GM23338 (cell line): ENCODE measurements at regions not wholly inside any gene's neighbourhood (a gene's known extent, or its start where the extent isn't known, plus 50 kb on each side); places are given as distances from the start of the nearest gene placed in this dataset.

Source experiments
- CREB1 ChIP-seq: fragments of 250-450 bp; sonication (Bioruptor Pico); IDR thresholded peaks from 2 replicates; pipeline ENCODE4 v1.5.0; 2020; ENCODE audit warnings: low read depth, mild to moderate bottlenecking, moderate library complexity
- EZH2 ChIP-seq: fragments of 200-600 bp; sonication (generic); IDR thresholded peaks from one replicate; pipeline ENCODE4 v1.8.0; 2017; ENCODE audit warnings: antibody characterized with exemption, mild to moderate bottlenecking, low read depth; ENCODE audit not compliant: unreplicated experiment
- EZH2phosphoT487 ChIP-seq: fragments of 200-600 bp; sonication (generic); IDR thresholded peaks from one replicate; pipeline ENCODE4 v1.8.1; 2018; ENCODE audit warnings: antibody characterized with exemption; ENCODE audit not compliant: unreplicated experiment
- JUNB ChIP-seq: IDR thresholded peaks from one replicate; pipeline ENCODE4 v1.6.1; 2016; ENCODE audit warnings: antibody characterized with exemption; ENCODE audit not compliant: unreplicated experiment
- POLR2AphosphoS5 ChIP-seq: IDR thresholded peaks from 2 replicates; pipeline ENCODE4 v1.6.1; 2016; ENCODE audit warnings: antibody characterized with exemption, low read depth
- STAT1 ChIP-seq: IDR thresholded peaks from one replicate; pipeline ENCODE4 v1.6.1; 2016; ENCODE audit warnings: antibody characterized with exemption; ENCODE audit not compliant: unreplicated experiment
- ZNF114 ChIP-seq: fragments of 250-450 bp; sonication (Bioruptor Pico); IDR thresholded peaks from 2 replicates; pipeline ENCODE4 v1.5.0; 2020; ENCODE audit warnings: mild to moderate bottlenecking, moderate library complexity
- ZNF331 ChIP-seq: fragments of 250-450 bp; sonication (Bioruptor Pico); IDR thresholded peaks from 2 replicates; pipeline ENCODE4 v1.5.0; 2020; ENCODE audit warnings: low read depth, mild to moderate bottlenecking, moderate library complexity
- TF ChIP-seq, protein P1 (sequence below), 2 experiments: fragments of 200-600 bp in 1 of 2; sonication (generic) in 1 of 2; conservative IDR thresholded peaks; 2 replicates each; pipeline versions ENCODE4 v1.5.1 to v1.6.1; 2016 to 2017; ENCODE audit warnings: antibody characterized with exemption in 2 of 2, low read depth in 2 of 2, mild to moderate bottlenecking in 2 of 2, moderate library complexity in 1 of 2
- TF ChIP-seq, protein P2 (sequence below): IDR thresholded peaks from one replicate; pipeline ENCODE4 v1.6.1; 2018; ENCODE audit warnings: antibody characterized with exemption; ENCODE audit not compliant: unreplicated experiment
- TF ChIP-seq, protein P3 (sequence below): IDR thresholded peaks from 2 replicates; pipeline ENCODE4 v1.6.1; 2016; ENCODE audit warnings: antibody characterized with exemption

GRCh38 chr2:5596868-5597267 is 95.3 kb upstream of the SOX11 start:
- TF ChIP-seq POLR2AphosphoS5 (no peak), EZH2 (no peak), CREB1 (CRISPR knock-in tag) (no peak), STAT1 (no peak), JUNB (no peak), EZH2phosphoT487 (no peak), ZNF114 (CRISPR knock-in tag) (no peak), ZNF331 (no peak)
- TF ChIP-seq, protein P1, sequence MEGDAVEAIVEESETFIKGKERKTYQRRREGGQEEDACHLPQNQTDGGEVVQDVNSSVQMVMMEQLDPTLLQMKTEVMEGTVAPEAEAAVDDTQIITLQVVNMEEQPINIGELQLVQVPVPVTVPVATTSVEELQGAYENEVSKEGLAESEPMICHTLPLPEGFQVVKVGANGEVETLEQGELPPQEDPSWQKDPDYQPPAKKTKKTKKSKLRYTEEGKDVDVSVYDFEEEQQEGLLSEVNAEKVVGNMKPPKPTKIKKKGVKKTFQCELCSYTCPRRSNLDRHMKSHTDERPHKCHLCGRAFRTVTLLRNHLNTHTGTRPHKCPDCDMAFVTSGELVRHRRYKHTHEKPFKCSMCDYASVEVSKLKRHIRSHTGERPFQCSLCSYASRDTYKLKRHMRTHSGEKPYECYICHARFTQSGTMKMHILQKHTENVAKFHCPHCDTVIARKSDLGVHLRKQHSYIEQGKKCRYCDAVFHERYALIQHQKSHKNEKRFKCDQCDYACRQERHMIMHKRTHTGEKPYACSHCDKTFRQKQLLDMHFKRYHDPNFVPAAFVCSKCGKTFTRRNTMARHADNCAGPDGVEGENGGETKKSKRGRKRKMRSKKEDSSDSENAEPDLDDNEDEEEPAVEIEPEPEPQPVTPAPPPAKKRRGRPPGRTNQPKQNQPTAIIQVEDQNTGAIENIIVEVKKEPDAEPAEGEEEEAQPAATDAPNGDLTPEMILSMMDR (conservative IDR thresholded peaks at IDR 0.05; ENCODE audit: low read depth in 2 of 2) = no peak
- TF ChIP-seq, protein P2, sequence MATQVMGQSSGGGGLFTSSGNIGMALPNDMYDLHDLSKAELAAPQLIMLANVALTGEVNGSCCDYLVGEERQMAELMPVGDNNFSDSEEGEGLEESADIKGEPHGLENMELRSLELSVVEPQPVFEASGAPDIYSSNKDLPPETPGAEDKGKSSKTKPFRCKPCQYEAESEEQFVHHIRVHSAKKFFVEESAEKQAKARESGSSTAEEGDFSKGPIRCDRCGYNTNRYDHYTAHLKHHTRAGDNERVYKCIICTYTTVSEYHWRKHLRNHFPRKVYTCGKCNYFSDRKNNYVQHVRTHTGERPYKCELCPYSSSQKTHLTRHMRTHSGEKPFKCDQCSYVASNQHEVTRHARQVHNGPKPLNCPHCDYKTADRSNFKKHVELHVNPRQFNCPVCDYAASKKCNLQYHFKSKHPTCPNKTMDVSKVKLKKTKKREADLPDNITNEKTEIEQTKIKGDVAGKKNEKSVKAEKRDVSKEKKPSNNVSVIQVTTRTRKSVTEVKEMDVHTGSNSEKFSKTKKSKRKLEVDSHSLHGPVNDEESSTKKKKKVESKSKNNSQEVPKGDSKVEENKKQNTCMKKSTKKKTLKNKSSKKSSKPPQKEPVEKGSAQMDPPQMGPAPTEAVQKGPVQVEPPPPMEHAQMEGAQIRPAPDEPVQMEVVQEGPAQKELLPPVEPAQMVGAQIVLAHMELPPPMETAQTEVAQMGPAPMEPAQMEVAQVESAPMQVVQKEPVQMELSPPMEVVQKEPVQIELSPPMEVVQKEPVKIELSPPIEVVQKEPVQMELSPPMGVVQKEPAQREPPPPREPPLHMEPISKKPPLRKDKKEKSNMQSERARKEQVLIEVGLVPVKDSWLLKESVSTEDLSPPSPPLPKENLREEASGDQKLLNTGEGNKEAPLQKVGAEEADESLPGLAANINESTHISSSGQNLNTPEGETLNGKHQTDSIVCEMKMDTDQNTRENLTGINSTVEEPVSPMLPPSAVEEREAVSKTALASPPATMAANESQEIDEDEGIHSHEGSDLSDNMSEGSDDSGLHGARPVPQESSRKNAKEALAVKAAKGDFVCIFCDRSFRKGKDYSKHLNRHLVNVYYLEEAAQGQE = no peak
- TF ChIP-seq, protein P3, sequence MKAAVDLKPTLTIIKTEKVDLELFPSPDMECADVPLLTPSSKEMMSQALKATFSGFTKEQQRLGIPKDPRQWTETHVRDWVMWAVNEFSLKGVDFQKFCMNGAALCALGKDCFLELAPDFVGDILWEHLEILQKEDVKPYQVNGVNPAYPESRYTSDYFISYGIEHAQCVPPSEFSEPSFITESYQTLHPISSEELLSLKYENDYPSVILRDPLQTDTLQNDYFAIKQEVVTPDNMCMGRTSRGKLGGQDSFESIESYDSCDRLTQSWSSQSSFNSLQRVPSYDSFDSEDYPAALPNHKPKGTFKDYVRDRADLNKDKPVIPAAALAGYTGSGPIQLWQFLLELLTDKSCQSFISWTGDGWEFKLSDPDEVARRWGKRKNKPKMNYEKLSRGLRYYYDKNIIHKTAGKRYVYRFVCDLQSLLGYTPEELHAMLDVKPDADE = no peak
